WTC11 (cell line): ENCODE measurements at regions not wholly inside any gene's neighbourhood (a gene's known extent, or its start where the extent isn't known, plus 50 kb on each side); places are given as distances from the start of the nearest gene placed in this dataset.

Experiments
- ATAC-seq: fragments of 200-7000 bp; cut with Tn5 transposase; 2 replicates; pipeline ENCODE4 v1.10.0; 2021; ENCODE audit warnings: mild to moderate bottlenecking, moderate library complexity
- CTCF ChIA-PET: fragments of 300-600 bp; sonication (Branson Sonifier 250); formaldehyde crosslinking; loops from one replicate; lab custom pipeline; 2021; ENCODE audit warnings: antibody characterized with exemption; lab: Charles Lee
- POLR2A ChIA-PET: fragments of 350-600 bp; sonication (Branson Sonifier 250); formaldehyde crosslinking; loops from one replicate; lab custom pipeline; 2021; ENCODE audit warnings: antibody characterized with exemption; lab: Charles Lee
- DNase-seq: peaks from one replicate; pipeline ENCODE4 v3.0.0; 2021; ENCODE audit warnings: low spot score
- H3K27ac Mint-ChIP-seq: 2 replicates; pipeline ENCODE4 v1.8.0; 2021; ENCODE audit warnings: mixed read lengths
- H3K27me3 Mint-ChIP-seq: 2 replicates; pipeline ENCODE4 v1.8.0; 2021; ENCODE audit warnings: low read depth, mild to moderate bottlenecking, moderate library complexity, mixed read lengths
- H3K36me3 Mint-ChIP-seq: 2 replicates; pipeline ENCODE4 v1.8.0; 2021; ENCODE audit warnings: mixed read lengths
- H3K4me1 Mint-ChIP-seq: 2 replicates; pipeline ENCODE4 v1.8.0; 2022; ENCODE audit warnings: mixed read lengths
- H3K4me3 Mint-ChIP-seq: 2 replicates; pipeline ENCODE4 v1.8.0; 2021; ENCODE audit warnings: mild to moderate bottlenecking, moderate library complexity, mixed read lengths
- H3K9me3 Mint-ChIP-seq: 2 replicates; pipeline ENCODE4 v1.8.0; 2021; ENCODE audit warnings: mixed read lengths
- ATF2 ChIP-seq: sonication (generic); formaldehyde crosslinking; IDR thresholded peaks from 2 replicates; pipeline ENCODE4 v1.8.1; 2022; ENCODE audit warnings: low read depth, missing genetic modification reagents, borderline replicate concordance
- ATF6 ChIP-seq: sonication (generic); formaldehyde crosslinking; IDR thresholded peaks from 2 replicates; pipeline ENCODE4 v1.8.1; 2023; ENCODE audit warnings: mild to moderate bottlenecking, missing genetic modification reagents
- CBFB ChIP-seq: sonication (generic); formaldehyde crosslinking; IDR thresholded peaks from 2 replicates; pipeline ENCODE4 v1.8.1; 2022; ENCODE audit warnings: mild to moderate bottlenecking, low read depth, missing genetic modification reagents
- E2F5 ChIP-seq: sonication (generic); formaldehyde crosslinking; IDR thresholded peaks from 2 replicates; pipeline ENCODE4 v1.8.1; 2022; ENCODE audit warnings: mild to moderate bottlenecking, moderate library complexity, missing genetic modification reagents
- EMX1 ChIP-seq: fragments of 250-450 bp; sonication (Bioruptor Pico); IDR thresholded peaks from 2 replicates; pipeline ENCODE4 v1.8.0; 2021; ENCODE audit warnings: mild to moderate bottlenecking
- ERG ChIP-seq: fragments of 250-450 bp; sonication (Bioruptor Pico); IDR thresholded peaks from 2 replicates; pipeline ENCODE4 v1.8.0; 2021; ENCODE audit warnings: mild to moderate bottlenecking
- GABPB1 ChIP-seq: sonication (generic); formaldehyde crosslinking; IDR thresholded peaks from 2 replicates; pipeline ENCODE4 v1.8.1; 2023; ENCODE audit warnings: mild to moderate bottlenecking, missing genetic modification reagents
- HMGXB4 ChIP-seq: sonication (generic); formaldehyde crosslinking; IDR thresholded peaks from 2 replicates; pipeline ENCODE4 v1.8.1; 2023; ENCODE audit warnings: mild to moderate bottlenecking, moderate library complexity, missing genetic modification reagents
- IRF2 ChIP-seq: sonication (generic); formaldehyde crosslinking; IDR thresholded peaks from 2 replicates; pipeline ENCODE4 v1.8.0; 2022; ENCODE audit warnings: low read depth, missing genetic modification reagents, borderline replicate concordance
- MXD4 ChIP-seq: fragments of 250-450 bp; sonication (Bioruptor Pico); IDR thresholded peaks from 2 replicates; pipeline ENCODE4 v1.8.0; 2021; ENCODE audit warnings: mild to moderate bottlenecking, moderate library complexity, borderline replicate concordance
- NR2C2 ChIP-seq: sonication (generic); formaldehyde crosslinking; IDR thresholded peaks from 2 replicates; pipeline ENCODE4 v1.8.0; 2022; ENCODE audit warnings: mild to moderate bottlenecking, missing genetic modification reagents
- PREB ChIP-seq: sonication (generic); formaldehyde crosslinking; IDR thresholded peaks from 2 replicates; pipeline ENCODE4 v1.8.1; 2022; ENCODE audit warnings: mild to moderate bottlenecking, missing genetic modification reagents, moderate library complexity, borderline replicate concordance
- SMAD3 ChIP-seq: sonication (generic); formaldehyde crosslinking; IDR thresholded peaks from 2 replicates; pipeline ENCODE4 v1.8.0; 2022; ENCODE audit warnings: missing genetic modification reagents, mild to moderate bottlenecking, borderline replicate concordance
- ZBTB43 ChIP-seq: sonication (generic); formaldehyde crosslinking; IDR thresholded peaks from 2 replicates; pipeline ENCODE4 v1.8.1; 2023; ENCODE audit warnings: mild to moderate bottlenecking, missing genetic modification reagents
- ZNF138 ChIP-seq: sonication (generic); formaldehyde crosslinking; conservative IDR thresholded peaks from 2 replicates; pipeline ENCODE4 v1.8.1; 2022; ENCODE audit warnings: mild to moderate bottlenecking, moderate library complexity, missing genetic modification reagents
- ZNF317 ChIP-seq: sonication (generic); formaldehyde crosslinking; IDR thresholded peaks from 2 replicates; pipeline ENCODE4 v1.8.1; 2023; ENCODE audit warnings: low read depth, mild to moderate bottlenecking, moderate library complexity, missing genetic modification reagents, borderline replicate concordance
- ZNF423 ChIP-seq: fragments of 250-450 bp; sonication (Bioruptor Pico); IDR thresholded peaks from 2 replicates; pipeline ENCODE4 v2.1.2; 2022; ENCODE audit warnings: mild to moderate bottlenecking, moderate library complexity
- ZNF671 ChIP-seq: fragments of 250-450 bp; sonication (Bioruptor Pico); IDR thresholded peaks from 2 replicates; pipeline ENCODE4 v1.8.0; 2021; ENCODE audit warnings: mild to moderate bottlenecking
- ZSCAN18 ChIP-seq: fragments of 250-450 bp; sonication (Bioruptor Pico); IDR thresholded peaks from 2 replicates; pipeline ENCODE4 v2.1.2; 2022; ENCODE audit warnings: mild to moderate bottlenecking, moderate library complexity

- TF ChIP-seq ZBTB43 (CRISPR knock-in tag) (no peak), GABPB1 (CRISPR knock-in tag) (no peak), ATF2 (no peak)
Measured at GRCh38 chr15:87228460-87228859, 1028.1 kb downstream of the NTRK3 start (continued).

GRCh38 chr15:87227846-87228245 is 1028.7 kb downstream of the NTRK3 start:
- Mint-ChIP-seq H3K27me3 (no peaks in the 10 kb centered on the region; the same call in 1 of the 2 replicates), H3K27ac (no peak overlapping the region), H3K4me3 (no peak overlapping the region), H3K4me1 (0 out of 2 replicates have a peak, but pooled peaks cover 3% of the 10 kb centered on the region), H3K36me3 (0 out of 2 replicates have a peak, but pooled peaks cover 4% of the 10 kb centered on the region), H3K9me3 (peaks cover 24% of the 10 kb centered on the region)
- DNase-seq (no peak), ATAC-seq (no peak)
- TF ChIP-seq IRF2 (CRISPR knock-in tag) (no peak), ZNF317 (CRISPR knock-in tag) (no peak), EMX1 (CRISPR knock-in tag) (no peak), NR2C2 (CRISPR knock-in tag) (no peak), ATF6 (CRISPR knock-in tag) (no peak), E2F5 (CRISPR knock-in tag) (no peak), ZNF138 (CRISPR knock-in tag) (no peak), ZNF423 (CRISPR knock-in tag) (no peak)
- CTCF ChIA-PET: no interaction called here
- POLR2A ChIA-PET: no interaction called here

- ATAC-seq: no peak
- CTCF ChIA-PET: no interaction called here
- Mint-ChIP-seq H3K4me1 (peaks cover 6% of the 10 kb centered on the region; the same call in 1 of the 2 replicates), H3K36me3 (0 out of 2 replicates have a peak, but pooled peaks cover 3% of the 10 kb centered on the region), H3K4me3 (no peak overlapping the region), H3K9me3 (peaks cover 19% of the 10 kb centered on the region), H3K27me3 (no peaks in the 10 kb centered on the region), H3K27ac (no peak overlapping the region)
- POLR2A ChIA-PET: no interaction called here
- no peak for DNase-seq
- TF ChIP-seq IRF2 (CRISPR knock-in tag): no peak
- TF ChIP-seq SMAD3 (CRISPR knock-in tag): no peak
- TF ChIP-seq HMGXB4 (CRISPR knock-in tag): no peak
- no peak for TF ChIP-seq CBFB (CRISPR knock-in tag)
- TF ChIP-seq ATF6 (CRISPR knock-in tag): no peak
- TF ChIP-seq MXD4: no peak
- TF ChIP-seq ZNF671 (CRISPR knock-in tag): no peak
- no peak for TF ChIP-seq EMX1 (CRISPR knock-in tag)
- TF ChIP-seq ZSCAN18 (CRISPR knock-in tag): no peak
- TF ChIP-seq ERG (CRISPR knock-in tag): no peak
- TF ChIP-seq PREB (CRISPR knock-in tag): no peak
- no peak for TF ChIP-seq GABPB1 (CRISPR knock-in tag)
Measured at GRCh38 chr15:87225436-87225835, 1031.1 kb downstream of the NTRK3 start.
